ENCODE measurements at regions not wholly inside any gene's neighbourhood (a gene's known extent, or its start where the extent isn't known, plus 50 kb on each side); places are given as distances from the start of the nearest gene placed in this dataset.

DNA sequence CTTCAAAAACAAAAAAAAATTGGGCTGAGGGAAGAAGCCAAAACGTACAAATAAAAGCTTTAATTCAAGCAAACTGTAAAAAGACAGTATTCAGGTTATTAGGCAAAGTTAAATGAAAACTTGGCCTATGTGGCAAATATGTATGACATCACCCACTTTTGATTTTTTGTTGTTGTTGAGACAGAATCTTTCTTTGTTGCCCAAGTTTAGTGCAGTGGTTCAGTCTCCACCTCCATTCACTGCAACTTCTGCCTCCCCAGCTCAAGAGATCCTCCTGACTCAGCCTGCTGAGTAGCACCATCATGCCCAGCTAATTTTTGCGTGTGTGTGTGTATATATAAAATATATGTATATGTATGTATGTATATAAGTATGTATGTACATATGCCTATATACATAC is 440.4 kb upstream of the NRXN1 start:
- no peak for DNase-seq (ENCODE audit: low read depth, low spot score)
- H3K27ac ChIP-seq, result no peak overlapping the region

DNA sequence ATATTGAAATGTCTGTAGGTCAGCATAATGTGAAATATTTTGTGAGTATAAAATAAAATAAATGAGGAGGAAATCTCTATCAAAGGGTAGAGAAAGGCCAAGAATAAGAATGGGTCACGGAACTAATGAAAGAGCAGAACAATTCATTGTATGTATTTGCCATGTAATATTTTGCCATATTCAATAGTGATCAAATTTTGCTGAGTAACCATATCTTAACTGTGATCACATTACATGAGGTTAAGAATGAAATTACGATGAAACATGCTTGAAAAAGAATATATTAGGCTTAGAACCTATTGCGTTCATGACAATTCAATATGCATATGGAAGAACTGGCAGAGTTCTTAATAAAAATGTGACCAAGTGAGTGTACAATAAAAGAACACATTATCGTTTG is 437.2 kb upstream of the NRXN1 start:
- no peak overlapping the region for H3K27ac ChIP-seq
- no peak for DNase-seq (ENCODE audit: low read depth, low spot score)

- H3K27ac ChIP-seq, result no peak overlapping the region
- DNase-seq (ENCODE audit: low read depth, low spot score), result no peak
These were observed 433.4 kb upstream of the NRXN1 start for GRCh38 chr2:51465326-51465725.

- no peak for DNase-seq (ENCODE audit: low read depth, low spot score)
- H3K27ac ChIP-seq, result no peak overlapping the region
These were observed 422.2 kb upstream of the NRXN1 start for GRCh38 chr2:51454177-51454576.

DNA sequence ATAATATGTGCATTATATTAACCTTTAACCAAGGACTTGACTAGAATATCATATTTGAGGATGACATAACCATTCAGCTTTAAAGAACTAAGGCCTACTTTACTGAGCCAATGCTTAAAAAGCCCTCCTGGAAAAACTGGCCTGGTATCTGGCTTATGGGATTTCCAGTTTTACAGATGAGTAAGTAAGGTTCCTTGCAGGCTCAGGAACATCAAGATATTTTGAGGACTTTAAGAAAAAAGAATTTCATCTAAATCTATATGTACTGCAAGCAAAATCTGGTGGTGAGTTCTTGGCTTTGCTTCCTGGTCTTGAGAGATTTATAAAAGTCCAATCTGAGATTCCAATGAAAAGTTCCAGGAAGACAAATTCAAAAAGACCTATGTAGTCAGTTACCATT is 417.0 kb upstream of the NRXN1 start:
- no peak overlapping the region for H3K27ac ChIP-seq
- DNase-seq (ENCODE audit: low read depth, low spot score), result no peak

DNA sequence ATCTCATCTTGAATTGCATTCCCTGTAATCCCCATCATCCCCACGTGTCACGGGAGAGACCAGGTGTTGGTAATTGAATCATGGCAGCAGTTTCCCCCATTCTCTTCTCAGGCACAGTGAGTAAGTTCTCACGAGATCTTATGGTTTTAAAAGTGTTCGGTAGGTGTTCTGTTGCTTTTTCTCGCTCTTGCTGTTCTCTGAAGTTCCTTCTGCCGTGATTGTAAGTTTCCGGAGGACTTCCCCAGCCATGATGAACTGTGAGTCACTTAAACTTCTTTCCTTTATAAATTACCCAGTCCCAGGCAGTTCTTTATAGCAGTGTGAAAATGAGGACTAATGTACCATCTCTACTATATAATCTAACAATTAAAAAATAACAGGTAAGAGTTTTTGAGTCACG is 409.9 kb upstream of the NRXN1 start:
- H3K27ac ChIP-seq, result no peak overlapping the region
- no peak for DNase-seq (ENCODE audit: low read depth, low spot score)

GRCh38 chr2:51424418-51424817 is 392.5 kb upstream of the NRXN1 start:
- no peak overlapping the region for H3K27ac ChIP-seq
- DNase-seq (ENCODE audit: low read depth, low spot score), result no peak

- DNase-seq (ENCODE audit: low read depth, low spot score), result no peak
- H3K27ac ChIP-seq, result no peak overlapping the region
These were observed 388.6 kb upstream of the NRXN1 start for GRCh38 chr2:51420511-51420910.

DNA sequence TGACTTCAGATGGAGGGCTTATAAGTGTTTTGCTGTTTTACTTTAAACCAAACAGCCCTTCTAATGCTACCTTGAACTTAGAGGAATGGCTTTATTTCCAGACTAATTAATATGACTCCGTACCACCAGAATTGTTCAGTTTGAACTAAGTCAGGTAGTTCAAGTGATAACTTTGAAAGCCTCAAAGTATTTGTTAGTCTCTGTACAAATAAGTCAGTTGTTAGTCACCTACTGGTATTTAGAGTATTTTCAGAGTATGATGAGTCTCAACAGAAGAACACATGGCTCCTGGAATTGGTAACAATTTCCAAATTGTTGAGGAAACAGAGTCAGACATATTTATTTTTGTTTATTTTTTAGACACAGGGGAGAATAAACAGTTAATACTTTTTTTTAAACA is 381.8 kb upstream of the NRXN1 start:
- DNase-seq (ENCODE audit: low read depth, low spot score), result no peak
- no peak overlapping the region for H3K27ac ChIP-seq

DNA sequence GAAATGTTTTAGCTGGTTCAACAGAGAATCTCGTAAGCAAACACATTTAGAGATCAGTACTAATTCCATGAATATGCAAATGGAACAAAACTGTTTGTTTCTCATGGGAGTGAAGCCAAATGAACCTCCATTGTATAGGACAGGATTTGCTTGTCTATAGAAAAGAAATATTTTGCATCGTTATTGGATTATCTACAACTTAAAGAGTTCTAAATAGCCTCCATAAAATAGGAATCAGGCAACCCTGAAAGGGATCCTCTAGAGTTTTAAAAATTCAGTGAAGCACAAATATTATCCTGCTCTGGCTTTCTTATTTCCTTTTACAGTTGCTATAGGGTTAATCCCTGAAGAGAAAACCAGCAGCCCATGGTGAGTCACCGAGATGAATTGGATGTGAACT is 378.4 kb upstream of the NRXN1 start:
- DNase-seq (ENCODE audit: low read depth, low spot score), result no peak
- no peak overlapping the region for H3K27ac ChIP-seq

- DNase-seq (ENCODE audit: low read depth, low spot score), result no peak
- H3K27ac ChIP-seq, result no peak overlapping the region
These were observed 378.0 kb upstream of the NRXN1 start for GRCh38 chr2:51409920-51410319.

DNA sequence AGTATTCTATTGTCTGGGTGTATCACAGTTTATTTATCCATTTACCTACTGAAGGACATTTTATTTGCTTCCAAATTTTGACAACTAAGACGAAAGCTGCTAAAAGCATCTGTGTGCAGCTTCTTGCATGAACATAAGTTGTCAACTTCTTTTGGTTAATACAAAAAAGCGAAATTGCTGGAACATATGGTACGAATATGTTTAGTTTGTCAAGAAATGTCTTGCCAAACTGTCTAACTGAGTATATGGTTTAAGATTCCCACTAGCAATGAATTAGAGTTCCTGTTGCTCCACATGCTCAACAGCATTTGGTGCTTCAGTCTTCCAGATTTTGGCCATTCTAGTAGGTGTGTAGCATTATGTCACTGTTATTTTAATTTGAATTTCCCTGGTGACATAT is 372.3 kb upstream of the NRXN1 start:
- no peak overlapping the region for H3K27ac ChIP-seq
- DNase-seq (ENCODE audit: low read depth, low spot score), result no peak

DNA sequence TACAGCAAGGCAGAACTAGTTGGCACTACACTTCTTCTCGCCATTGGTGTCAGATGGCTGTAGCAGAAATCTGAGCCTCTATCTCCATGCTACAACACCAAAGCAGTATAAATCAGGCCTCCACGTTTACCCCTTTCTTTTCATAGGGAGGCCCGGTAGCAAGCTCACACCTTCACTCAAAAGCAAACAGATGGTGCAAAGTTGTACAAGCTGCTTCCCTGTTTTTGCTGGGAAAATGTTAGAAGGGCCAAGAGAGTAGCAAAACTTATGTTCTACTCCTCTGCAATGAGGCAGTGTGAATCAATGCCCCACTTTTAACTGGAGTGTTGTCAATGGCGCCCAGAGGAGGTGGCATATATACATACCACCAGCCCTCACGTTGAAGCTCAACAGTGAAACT is 369.6 kb upstream of the NRXN1 start:
- no peak overlapping the region for H3K27ac ChIP-seq
- no peak for DNase-seq (ENCODE audit: low read depth, low spot score)

DNA sequence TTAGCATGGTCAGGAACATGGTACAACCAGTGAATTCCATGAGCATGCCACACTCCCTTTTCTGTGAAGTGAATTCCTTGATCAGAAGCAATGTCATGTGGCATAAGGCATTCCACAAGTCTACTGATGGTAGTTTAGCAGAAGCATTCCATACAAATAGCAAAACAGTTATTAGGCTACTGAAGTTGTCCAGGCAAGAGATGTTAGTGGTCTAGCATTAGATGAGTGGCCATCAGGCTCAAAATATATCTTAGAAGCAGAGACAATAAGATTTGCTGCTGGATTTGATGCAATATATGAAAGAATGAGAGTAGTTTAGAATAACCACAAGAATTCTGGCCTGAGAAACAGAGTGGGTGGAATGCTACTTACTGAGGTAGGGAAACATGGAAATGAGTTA is 355.3 kb upstream of the NRXN1 start:
- no peak overlapping the region for H3K27ac ChIP-seq
- DNase-seq (ENCODE audit: low read depth, low spot score), result no peak

GRCh38 chr2:51379997-51380396 is 348.1 kb upstream of the NRXN1 start:
- no peak for DNase-seq (ENCODE audit: low read depth, low spot score)
- no peak overlapping the region for H3K27ac ChIP-seq

DNA sequence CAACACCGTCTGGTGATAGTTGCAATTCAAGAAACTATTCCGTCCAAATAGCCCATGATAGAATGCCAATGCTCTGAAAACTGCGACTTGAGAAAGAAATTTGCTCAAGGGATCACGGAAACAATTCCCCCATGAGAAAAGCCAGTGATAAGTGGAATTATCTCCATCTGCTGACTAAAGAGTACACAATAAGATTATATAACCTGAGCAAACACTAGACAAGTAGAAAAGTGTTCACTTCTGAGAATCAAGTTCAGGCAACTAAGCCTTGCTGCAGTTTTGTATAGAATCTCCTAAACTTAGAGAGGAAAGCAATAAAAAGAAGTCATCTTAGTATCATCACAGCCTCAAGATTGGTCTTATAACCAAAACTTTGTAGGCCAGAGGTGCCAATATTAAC is 336.3 kb upstream of the NRXN1 start:
- no peak overlapping the region for H3K27ac ChIP-seq

DNA sequence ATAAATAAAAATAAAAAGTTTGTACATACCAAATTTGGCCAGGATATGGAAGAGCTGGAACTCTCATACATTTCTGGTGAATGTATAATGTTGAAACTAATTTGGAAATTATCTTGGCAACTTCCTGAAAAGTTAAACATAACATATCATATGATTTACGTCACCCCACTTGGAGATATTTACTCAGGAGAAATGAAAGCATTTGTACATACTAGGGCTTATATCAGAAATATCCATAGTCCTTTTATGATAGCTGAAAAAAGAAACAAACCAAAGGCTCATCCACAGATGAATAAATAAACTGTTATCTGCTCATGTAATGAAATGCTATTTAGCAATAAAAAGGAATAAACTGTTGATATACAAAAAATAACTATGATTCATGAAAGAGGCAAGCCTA is 318.2 kb upstream of the NRXN1 start:
- DNase-seq (ENCODE audit: low read depth, low spot score), result no peak
- no peak overlapping the region for H3K27ac ChIP-seq

More for the DNA sequence above, 336.3 kb upstream of the NRXN1 start:
- DNase-seq (ENCODE audit: low read depth, low spot score), result no peak

DNA sequence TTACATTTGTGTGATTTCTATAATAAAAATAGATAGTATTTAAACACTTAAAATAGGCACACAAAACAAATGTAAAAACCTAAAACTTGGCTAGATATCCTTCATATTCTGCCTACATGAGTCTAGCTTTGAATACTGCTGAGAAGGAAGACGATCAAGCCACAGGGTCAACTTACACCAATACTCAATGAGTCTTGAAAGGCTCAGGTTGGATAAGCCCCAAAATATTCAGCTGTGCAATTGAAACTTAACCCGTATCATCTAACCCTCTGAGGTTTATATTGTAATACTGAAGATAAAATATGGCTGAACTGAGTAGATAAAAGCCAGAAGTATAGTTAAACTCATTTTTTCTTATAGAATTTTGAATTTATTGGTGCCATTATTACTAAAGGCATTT is 313.0 kb upstream of the NRXN1 start:
- DNase-seq (ENCODE audit: low read depth, low spot score), result no peak
- no peak overlapping the region for H3K27ac ChIP-seq

GRCh38 chr2:51335087-51336058 is 303.4 kb upstream of the NRXN1 start:
- DNase-seq (ENCODE audit: low read depth, low spot score), result no peak
- H3K27ac ChIP-seq, result no peak overlapping the region

DNA sequence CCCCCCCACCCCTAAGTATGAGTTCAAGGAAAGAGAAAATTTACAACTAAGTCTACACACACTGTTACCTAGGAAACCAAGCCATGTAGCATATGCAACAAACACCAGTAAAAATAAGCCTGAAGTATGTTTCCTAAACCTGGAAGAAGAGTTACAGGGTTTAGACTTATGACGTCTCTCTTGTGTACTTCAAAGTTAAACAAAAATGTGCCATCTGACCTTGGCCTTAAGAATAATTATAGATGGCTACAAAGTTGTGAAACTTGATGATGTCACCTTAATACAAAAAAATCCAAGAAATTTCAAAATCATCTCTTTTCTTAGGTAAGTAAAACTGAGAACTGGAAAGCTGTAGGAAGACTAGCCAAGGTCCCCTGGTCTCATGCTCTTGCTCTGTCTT is 297.6 kb upstream of the NRXN1 start:
- no peak for DNase-seq (ENCODE audit: low read depth, low spot score)
- no peak overlapping the region for H3K27ac ChIP-seq

DNA sequence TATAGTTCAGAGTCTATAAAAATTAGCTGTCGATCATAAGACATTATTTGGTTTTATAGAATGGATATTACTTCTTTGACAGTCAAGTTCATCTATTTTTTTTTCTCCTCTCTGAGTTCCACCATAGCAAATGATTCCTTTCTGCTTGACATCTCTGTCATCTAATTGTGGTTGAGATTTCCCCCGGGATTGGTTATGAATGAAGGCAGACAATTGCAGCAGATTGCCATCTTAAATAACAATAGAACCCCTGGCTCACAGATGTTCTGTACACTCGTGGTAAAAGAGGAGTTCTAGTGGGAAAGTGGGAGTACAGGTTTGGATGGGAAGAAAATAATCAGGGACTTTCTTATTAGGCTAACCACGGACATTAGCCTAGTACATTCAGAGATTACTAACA is 292.1 kb upstream of the NRXN1 start:
- no peak for DNase-seq (ENCODE audit: low read depth, low spot score)
- H3K27ac ChIP-seq, result no peak overlapping the region

- H3K27ac ChIP-seq, result no peak overlapping the region
- DNase-seq (ENCODE audit: low read depth, low spot score), result no peak
These were observed 290.7 kb upstream of the NRXN1 start for GRCh38 chr2:51322613-51323012.
